Tibial artery (tissue), 4 donors: ENCODE measurements at regions not wholly inside any gene's neighbourhood (a gene's known extent, or its start where the extent isn't known, plus 50 kb on each side); places are given as distances from the start of the nearest gene placed in this dataset.

Source experiments
- DNase-seq, 2 donors: peaks; one replicate each; pipeline ENCODE4 v3.0.0-alpha.2; 2019
- H3K27ac ChIP-seq, 2 donors: fragments of 200-600 bp; sonication (generic) in 1 of 2; 1 replicate in 1 of 2; 2 replicates in 1 of 2; pipeline ENCODE4 v1.5.1; 2018 to 2019; ENCODE audit warnings: mild to moderate bottlenecking in 1 of 2
- H3K27me3 ChIP-seq, 2 donors: fragments of 200-600 bp; sonication (generic) in 1 of 2; one replicate each; pipeline versions ENCODE4 v1.5.1 to v1.6.0; 2016 to 2019
- H3K36me3 ChIP-seq, 3 donors: fragments of 200-600 bp; sonication (generic) in 2 of 3; one replicate each; pipeline ENCODE4 v1.5.1; 2016 to 2019; ENCODE audit warnings: mild to moderate bottlenecking in 2 of 3
- H3K4me1 ChIP-seq, 4 donors: fragments of 200-600 bp; sonication (generic) in 2 of 4; 1 replicate in 3 of 4; 2 replicates in 1 of 4; pipeline ENCODE4 v1.5.1; 2016 to 2019
- H3K4me3 ChIP-seq, 2 donors: fragments of 200-600 bp; sonication (generic) in 1 of 2; 1 replicate in 1 of 2; 2 replicates in 1 of 2; pipeline ENCODE4 v1.5.1; 2018 to 2019; ENCODE audit warnings: mild to moderate bottlenecking in 2 of 2
- H3K9me3 ChIP-seq, 3 donors: fragments of 200-600 bp; sonication (generic) in 1 of 3; one replicate each; pipeline ENCODE4 v1.5.1; 2016 to 2019
- intact Hi-C: fragments of 100-400 bp; cut with DNase I; formaldehyde crosslinking; loops from one replicate; pipeline ENCODE4 v1.15.0; 2023; ENCODE audit warnings: low total_unique reads
- TF ChIP-seq, protein P1 (sequence below), 2 experiments: fragments of 200-600 bp in 1 of 2; fragments of 450-650 bp in 1 of 2; IDR thresholded peaks; one replicate each; pipeline ENCODE4 v1.5.1; 2017 to 2019; ENCODE audit warnings: antibody characterized with exemption in 2 of 2, mild to moderate bottlenecking in 1 of 2, moderate library complexity in 1 of 2

DNA sequence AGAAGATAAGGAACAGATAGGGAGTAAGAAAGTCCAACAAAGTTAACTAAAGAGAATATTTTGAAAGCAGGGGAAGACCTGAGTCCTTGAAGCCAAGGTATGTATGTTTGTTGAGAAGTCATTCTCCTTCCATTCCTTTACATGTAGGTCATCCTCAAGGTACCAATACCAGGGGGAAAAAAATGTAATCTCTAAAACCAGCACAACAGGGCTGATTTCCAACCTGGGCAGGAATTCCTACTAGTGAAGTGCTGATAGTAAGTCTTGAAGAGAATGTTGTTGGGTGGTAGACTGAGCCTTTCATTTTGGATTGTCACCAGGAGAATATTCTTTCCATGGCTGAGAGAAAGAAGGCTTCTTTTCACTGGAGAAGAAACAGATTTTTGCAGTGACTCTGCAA is 117.1 kb upstream of the ZNF462 start:
- no peaks in the 10 kb centered on the region for H3K27me3 ChIP-seq
- no peak overlapping the region for H3K4me3 ChIP-seq
- DNase-seq = no peak
- TF ChIP-seq, protein P1, sequence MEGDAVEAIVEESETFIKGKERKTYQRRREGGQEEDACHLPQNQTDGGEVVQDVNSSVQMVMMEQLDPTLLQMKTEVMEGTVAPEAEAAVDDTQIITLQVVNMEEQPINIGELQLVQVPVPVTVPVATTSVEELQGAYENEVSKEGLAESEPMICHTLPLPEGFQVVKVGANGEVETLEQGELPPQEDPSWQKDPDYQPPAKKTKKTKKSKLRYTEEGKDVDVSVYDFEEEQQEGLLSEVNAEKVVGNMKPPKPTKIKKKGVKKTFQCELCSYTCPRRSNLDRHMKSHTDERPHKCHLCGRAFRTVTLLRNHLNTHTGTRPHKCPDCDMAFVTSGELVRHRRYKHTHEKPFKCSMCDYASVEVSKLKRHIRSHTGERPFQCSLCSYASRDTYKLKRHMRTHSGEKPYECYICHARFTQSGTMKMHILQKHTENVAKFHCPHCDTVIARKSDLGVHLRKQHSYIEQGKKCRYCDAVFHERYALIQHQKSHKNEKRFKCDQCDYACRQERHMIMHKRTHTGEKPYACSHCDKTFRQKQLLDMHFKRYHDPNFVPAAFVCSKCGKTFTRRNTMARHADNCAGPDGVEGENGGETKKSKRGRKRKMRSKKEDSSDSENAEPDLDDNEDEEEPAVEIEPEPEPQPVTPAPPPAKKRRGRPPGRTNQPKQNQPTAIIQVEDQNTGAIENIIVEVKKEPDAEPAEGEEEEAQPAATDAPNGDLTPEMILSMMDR (IDR thresholded peaks at IDR 0.05) = no peak
- H3K4me1 ChIP-seq = no peaks in the 10 kb centered on the region
- intact Hi-C loops = no loop called here
- H3K27ac ChIP-seq = no peak overlapping the region
- H3K36me3 ChIP-seq = no peaks in the 10 kb centered on the region
- no peaks in the 10 kb centered on the region for H3K9me3 ChIP-seq

DNA sequence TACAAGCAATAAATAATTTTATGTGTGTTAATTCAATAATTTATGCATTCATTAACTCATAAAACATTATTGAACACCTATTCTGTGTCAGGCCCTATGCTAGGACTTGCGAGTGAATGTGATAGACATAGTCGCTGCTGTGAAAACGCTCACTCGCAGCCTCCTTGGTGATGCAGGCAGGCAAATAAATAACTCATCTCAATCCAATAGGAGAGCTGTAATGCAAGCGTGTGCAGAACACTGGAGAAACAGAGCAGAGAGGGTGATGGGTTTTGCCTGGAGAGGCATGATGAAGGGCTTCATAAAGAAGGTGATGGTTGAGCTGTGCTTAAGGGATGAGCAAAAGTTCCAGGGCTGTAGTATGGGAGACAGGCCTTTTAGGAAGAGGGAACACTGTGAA is 111.3 kb upstream of the ZNF462 start:
- H3K27ac ChIP-seq = no peak overlapping the region
- no peak overlapping the region for H3K4me3 ChIP-seq
- no peaks in the 10 kb centered on the region for H3K4me1 ChIP-seq
- no peak for DNase-seq
- H3K9me3 ChIP-seq = no peaks in the 10 kb centered on the region
- intact Hi-C loops = no loop called here
- TF ChIP-seq, protein P1 (IDR thresholded peaks at IDR 0.05) = no peak
- H3K36me3 ChIP-seq = no peaks in the 10 kb centered on the region
- H3K27me3 ChIP-seq = no peaks in the 10 kb centered on the region

DNA sequence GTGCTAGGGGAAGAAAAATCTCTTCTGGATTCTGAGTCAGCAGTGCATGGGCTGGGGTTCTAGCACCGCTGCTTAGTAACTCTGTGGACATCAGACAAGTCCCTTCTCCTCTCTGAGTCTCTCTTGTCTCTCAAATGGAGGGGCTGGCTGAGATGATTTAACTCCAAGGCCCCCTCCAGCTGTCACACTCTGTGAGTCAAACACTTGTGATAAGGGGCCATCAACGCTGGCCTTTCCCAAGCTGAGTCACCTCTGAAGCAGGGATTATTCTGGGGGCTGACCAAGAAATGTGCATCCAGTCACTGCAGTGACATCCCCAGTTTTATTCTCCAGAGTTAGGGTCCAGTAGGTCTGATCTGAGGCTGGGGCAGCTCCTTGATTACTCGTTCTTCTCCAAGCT is 110.4 kb upstream of the ZNF462 start:
- DNase-seq = no peak
- Histone ChIP-seq H3K4me1 (no peaks in the 10 kb centered on the region), H3K9me3 (no peaks in the 10 kb centered on the region), H3K36me3 (no peaks in the 10 kb centered on the region), H3K27ac (no peak overlapping the region), H3K27me3 (no peaks in the 10 kb centered on the region), H3K4me3 (no peak overlapping the region)
- TF ChIP-seq, protein P1 (IDR thresholded peaks at IDR 0.05) = no peak
- intact Hi-C loops = no loop called here

DNA sequence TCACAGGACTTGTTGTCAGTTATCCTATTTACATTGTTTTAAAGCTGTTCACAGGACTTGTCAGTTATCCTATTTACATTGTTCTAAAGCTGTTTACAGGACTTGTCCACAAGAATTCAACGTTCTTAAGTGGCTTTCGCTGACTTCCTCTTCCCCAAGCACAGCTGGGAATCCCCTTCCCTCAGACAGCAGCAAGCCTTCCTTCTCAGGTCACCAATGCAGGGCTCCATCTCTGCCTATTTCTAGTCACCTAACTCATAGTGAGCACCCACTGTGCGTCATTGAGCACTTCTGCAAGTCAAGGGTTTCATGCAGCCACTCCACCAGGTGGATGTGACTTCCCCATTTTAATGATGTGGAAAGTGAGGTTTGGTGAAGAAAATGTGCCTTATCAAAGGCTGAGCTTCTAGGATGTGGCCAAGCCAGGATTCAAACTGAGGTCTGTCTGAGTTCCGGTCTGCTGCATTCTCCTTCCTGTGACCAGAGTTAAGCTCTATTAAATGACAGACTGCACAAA is 109.8 kb upstream of the ZNF462 start:
- Histone ChIP-seq H3K4me1 (no peaks in the 10 kb centered on the region), H3K4me3 (no peak overlapping the region), H3K27me3 (no peaks in the 10 kb centered on the region), H3K27ac (no peak overlapping the region), H3K36me3 (no peaks in the 10 kb centered on the region), H3K9me3 (no peaks in the 10 kb centered on the region)
- intact Hi-C loops = no loop called here
- TF ChIP-seq, protein P1 (IDR thresholded peaks at IDR 0.05) = no peak
- no peak for DNase-seq

DNA sequence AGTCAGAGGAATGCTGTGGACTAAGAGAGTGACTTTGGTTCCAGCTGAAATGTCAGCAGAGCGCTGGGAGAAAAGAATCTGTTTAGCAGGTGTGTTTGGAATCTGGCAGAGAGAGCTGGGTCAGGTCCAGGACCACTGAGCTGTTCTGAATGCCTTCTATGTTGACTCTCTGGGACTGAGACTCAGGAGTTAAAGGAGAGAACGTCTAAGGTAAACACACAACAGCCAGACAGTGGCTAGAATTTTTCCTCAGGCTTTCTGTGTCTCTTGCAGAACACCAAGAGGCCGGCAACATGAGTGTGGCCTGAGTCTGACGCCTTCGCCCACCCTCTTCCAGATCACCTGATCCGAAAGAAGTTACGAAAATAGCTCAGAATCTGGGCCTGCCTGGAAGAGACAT is 107.2 kb upstream of the ZNF462 start:
- no peak overlapping the region for H3K27ac ChIP-seq
- no peak overlapping the region for H3K4me3 ChIP-seq
- H3K4me1 ChIP-seq = no peaks in the 10 kb centered on the region
- DNase-seq = no peak
- intact Hi-C loops = no loop called here
- TF ChIP-seq, protein P1 (IDR thresholded peaks at IDR 0.05) = no peak
- H3K36me3 ChIP-seq = no peaks in the 10 kb centered on the region
- no peaks in the 10 kb centered on the region for H3K9me3 ChIP-seq
- no peaks in the 10 kb centered on the region for H3K27me3 ChIP-seq

DNA sequence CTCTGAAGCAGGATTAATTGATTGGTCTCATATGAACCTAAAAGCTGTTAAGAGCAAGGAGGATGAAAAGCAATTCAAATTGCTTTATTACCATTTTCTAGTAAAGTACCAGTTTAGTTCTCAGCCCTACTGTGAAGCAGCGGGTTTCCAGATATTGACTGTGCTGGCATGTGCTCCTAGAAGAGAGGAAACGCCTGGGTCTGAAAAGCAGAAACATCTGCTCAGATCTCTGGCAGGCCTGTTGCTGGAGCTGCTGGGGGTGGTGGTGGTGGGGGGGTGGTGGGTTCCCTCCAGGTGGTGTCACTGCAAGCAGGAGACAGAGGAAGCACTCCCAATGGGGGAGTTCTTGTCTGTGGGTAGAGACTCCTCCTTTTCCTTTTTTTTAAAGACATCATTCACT is 105.5 kb upstream of the ZNF462 start:
- TF ChIP-seq, protein P1 (IDR thresholded peaks at IDR 0.05) = no peak
- H3K4me3 ChIP-seq = no peak overlapping the region
- no peak for DNase-seq
- no peaks in the 10 kb centered on the region for H3K27me3 ChIP-seq
- H3K27ac ChIP-seq = no peak overlapping the region
- no peaks in the 10 kb centered on the region for H3K4me1 ChIP-seq
- no peaks in the 10 kb centered on the region for H3K9me3 ChIP-seq
- intact Hi-C loops = no loop called here
- H3K36me3 ChIP-seq = no peaks in the 10 kb centered on the region
